ENCODE measurements at regions not wholly inside any gene's neighbourhood (a gene's known extent, or its start where the extent isn't known, plus 50 kb on each side); places are given as distances from the start of the nearest gene placed in this dataset.
"Not testable (repeated sequence)": the region's sequence is repeated elsewhere in the genome, so short reads cannot be mapped to it uniquely, and the experiment has no call there.

GRCh38 chr9:106119176-106119575, 424.8 kb downstream of the TMEM38B start:
- DNase-seq: no peak

GRCh38 chr9:106120071-106120470, 425.7 kb downstream of the TMEM38B start:
- no peak for DNase-seq

GRCh38 chr9:106127776-106128175, 433.4 kb downstream of the TMEM38B start:
- no peak for DNase-seq

- DNase-seq: no peak
Observed at GRCh38 chr9:106130374-106130773, 436.0 kb downstream of the TMEM38B start.

GRCh38 chr9:106143781-106144180, 449.4 kb downstream of the TMEM38B start:
- no peak for DNase-seq

GRCh38 chr9:106146066-106146840, 451.9 kb downstream of the TMEM38B start:
- no peak for DNase-seq

- DNase-seq: no peak
Observed at GRCh38 chr9:106146886-106147285, 452.5 kb downstream of the TMEM38B start.

GRCh38 chr9:106149956-106150355, 455.6 kb downstream of the TMEM38B start:
- DNase-seq: no peak

GRCh38 chr9:106156465-106156864, 462.1 kb downstream of the TMEM38B start:
- no peak for DNase-seq

- no peak for DNase-seq
Observed at GRCh38 chr9:106172265-106172664, 477.9 kb downstream of the TMEM38B start.

GRCh38 chr9:106174346-106174745, 480.0 kb downstream of the TMEM38B start:
- no peak for DNase-seq

- DNase-seq: no peak
Observed at GRCh38 chr9:106177216-106177615, 482.9 kb downstream of the TMEM38B start.

- DNase-seq: no peak
Observed at GRCh38 chr9:106179191-106179590, 484.9 kb downstream of the TMEM38B start.

GRCh38 chr9:106203815-106204516, 509.6 kb downstream of the TMEM38B start:
- not testable (repeated sequence) for DNase-seq

GRCh38 chr9:106207298-106207697, 513.0 kb downstream of the TMEM38B start:
- DNase-seq: no peak

GRCh38 chr9:106218427-106218826, 524.1 kb downstream of the TMEM38B start:
- DNase-seq: no peak

GRCh38 chr9:106218854-106219253, 524.5 kb downstream of the TMEM38B start:
- DNase-seq: no peak

GRCh38 chr9:106220415-106220814, 526.1 kb downstream of the TMEM38B start:
- no peak for DNase-seq

- no peak for DNase-seq
Observed at GRCh38 chr9:106228861-106229260, 534.5 kb downstream of the TMEM38B start.

GRCh38 chr9:106233116-106233515, 538.8 kb downstream of the TMEM38B start:
- no peak for DNase-seq

GRCh38 chr9:106260908-106261307, 566.6 kb downstream of the TMEM38B start:
- not testable (repeated sequence) for DNase-seq

- DNase-seq: no peak
Observed at GRCh38 chr9:106277966-106278365, 583.6 kb downstream of the TMEM38B start.

GRCh38 chr9:106283769-106284168, 579.2 kb upstream of the ZNF462 start:
- no peak for DNase-seq

GRCh38 chr9:106284296-106284695, 578.7 kb upstream of the ZNF462 start:
- DNase-seq: no peak
